ENCODE measurements at regions not wholly inside any gene's neighbourhood (a gene's known extent, or its start where the extent isn't known, plus 50 kb on each side); places are given as distances from the start of the nearest gene placed in this dataset.
"Not testable (repeated sequence)": the region's sequence is repeated elsewhere in the genome, so short reads cannot be mapped to it uniquely, and the experiment has no call there.

GRCh38 chr5:14929293-14930065 is 57.9 kb upstream of the ANKH start:
- DNase-seq: no peak

GRCh38 chr5:14928661-14929060 is 57.1 kb upstream of the ANKH start:
- DNase-seq: no peak

- DNase-seq: no peak
Measured at GRCh38 chr5:14925326-14925725, 53.7 kb upstream of the ANKH start.

- not testable (repeated sequence) for DNase-seq
Measured at GRCh38 chr5:14922952-14923351, 51.4 kb upstream of the ANKH start.

- no peak for DNase-seq
Measured at GRCh38 chr5:14922456-14922855, 50.9 kb upstream of the ANKH start.
